Sigmoid colon (tissue), 6 donors: ENCODE measurements at regions not wholly inside any gene's neighbourhood (a gene's known extent, or its start where the extent isn't known, plus 50 kb on each side); places are given as distances from the start of the nearest gene placed in this dataset.

Experiments used
- DNase-seq: peaks from one replicate; pipeline ENCODE4 v3.0.0-alpha.2; 2019
- H3K27ac ChIP-seq, 4 donors: fragments of 200-600 bp; sonication (generic); one replicate each; pipeline ENCODE4 v1.5.1; 2016 to 2019; ENCODE audit warnings: mild to moderate bottlenecking in 1 of 4
- H3K27me3 ChIP-seq, 3 donors: fragments of 200-600 bp; sonication (generic); one replicate each; pipeline ENCODE4 v1.5.1; 2019; ENCODE audit warnings: mild to moderate bottlenecking in 1 of 3
- H3K36me3 ChIP-seq, 4 donors: fragments of 200-600 bp; sonication (generic); one replicate each; pipeline ENCODE4 v1.5.1; 2016 to 2019
- H3K4me1 ChIP-seq, 4 donors: fragments of 200-600 bp; sonication (generic); one replicate each; pipeline ENCODE4 v1.5.1; 2017 to 2019
- H3K4me3 ChIP-seq, 4 donors: fragments of 200-600 bp; sonication (generic); one replicate each; pipeline ENCODE4 v1.5.1; 2017 to 2019; ENCODE audit warnings: mild to moderate bottlenecking in 2 of 4, moderate library complexity in 1 of 4
- H3K9me3 ChIP-seq, 4 donors: fragments of 200-600 bp in 3 of 4; sonication (generic) in 3 of 4; one replicate each; pipeline versions ENCODE4 v1.5.1 to v1.6.1; 2013 to 2019
- CTCF ChIP-seq, 4 experiments: fragments of 450-650 bp in 3 of 4; fragments of 200-600 bp in 1 of 4; IDR thresholded peaks; one replicate each; pipeline ENCODE4 v1.5.1; 2016 to 2019; ENCODE audit warnings: antibody characterized with exemption in 4 of 4, mild to moderate bottlenecking in 3 of 4, moderate library complexity in 2 of 4
- EP300 ChIP-seq, 4 donors: sonication (generic); formaldehyde crosslinking; IDR thresholded peaks; one replicate each; pipeline ENCODE4 v1.6.1; 2017; ENCODE audit warnings: antibody characterized with exemption in 4 of 4
- POLR2A ChIP-seq, 2 donors: fragments of 450-650 bp; IDR thresholded peaks; one replicate each; pipeline ENCODE4 v1.6.1; 2016; ENCODE audit warnings: antibody characterized with exemption in 2 of 2, mild to moderate bottlenecking in 2 of 2, moderate library complexity in 2 of 2
- POLR2AphosphoS5 ChIP-seq, 4 donors: sonication (generic); formaldehyde crosslinking; IDR thresholded peaks; one replicate each; pipeline ENCODE4 v1.6.1; 2017; ENCODE audit warnings: antibody characterized with exemption in 4 of 4
- WGBS, 2 donors: extraction: QIAGEN DNeasy Blood & Tissue Kit; methylation state at CpG; one replicate each; pipeline ENCODE4 v1.1.7; 2013; 5-methylcytosine and 5-hydroxymethylcytosine counted together
- intact Hi-C: fragments of 100-400 bp; cut with DNase I; formaldehyde crosslinking; loops from one replicate; pipeline ENCODE4 v1.15.1; 2023
- donor health status: healthy with polysubstance abuse.
- donor health status: healthy.

- WGBS, 2 donors = 87 to 88% methylated on average over 14 of the region's 14 CpGs
- intact Hi-C loops = no loop called here
- Histone ChIP-seq H3K27ac (no peak overlapping the region), H3K36me3 (no peaks in the 10 kb centered on the region), H3K4me3 (no peak overlapping the region), H3K9me3 (no peaks in the 10 kb centered on the region), H3K4me1 (no peaks in the 10 kb centered on the region), H3K27me3 (no peaks in the 10 kb centered on the region)
- TF ChIP-seq EP300 (IDR thresholded peaks at IDR 0.05) = no peak
- no peak for TF ChIP-seq POLR2A (IDR thresholded peaks at IDR 0.05)
- TF ChIP-seq CTCF (IDR thresholded peaks at IDR 0.05) = no peak
- no peak for DNase-seq
Observed at GRCh38 chr6:44636561-44637248, 249.2 kb downstream of the CDC5L start.

- H3K4me1 ChIP-seq = no peaks in the 10 kb centered on the region
- H3K27me3 ChIP-seq = no peaks in the 10 kb centered on the region
- H3K9me3 ChIP-seq = no peaks in the 10 kb centered on the region
- WGBS, 2 donors = 82 to 84% methylated on average over 10 of the region's 10 CpGs
- no peak overlapping the region for H3K4me3 ChIP-seq
- TF ChIP-seq CTCF (IDR thresholded peaks at IDR 0.05) (no peak), EP300 (IDR thresholded peaks at IDR 0.05) (no peak), POLR2A (IDR thresholded peaks at IDR 0.05) (no peak), POLR2AphosphoS5 (IDR thresholded peaks at IDR 0.05) (no peak)
- H3K36me3 ChIP-seq = no peaks in the 10 kb centered on the region
- no peak overlapping the region for H3K27ac ChIP-seq
- intact Hi-C loops = no loop called here
- no peak for DNase-seq
Observed at GRCh38 chr6:44641344-44642031, 254.0 kb downstream of the CDC5L start.

- no peak for DNase-seq
- Histone ChIP-seq H3K36me3 (no peaks in the 10 kb centered on the region), H3K27ac (no peak overlapping the region), H3K4me3 (no peak overlapping the region), H3K9me3 (no peaks in the 10 kb centered on the region), H3K4me1 (no peaks in the 10 kb centered on the region), H3K27me3 (no peaks in the 10 kb centered on the region)
- intact Hi-C loops = no loop called here
- WGBS, 2 donors = 74 to 86% methylated on average over 1 of the region's 1 CpG
- TF ChIP-seq CTCF (IDR thresholded peaks at IDR 0.05) (no peak), POLR2A (IDR thresholded peaks at IDR 0.05) (no peak), POLR2AphosphoS5 (IDR thresholded peaks at IDR 0.05) (no peak), EP300 (IDR thresholded peaks at IDR 0.05) (no peak)
Observed at GRCh38 chr6:44642349-44642748, 254.8 kb downstream of the CDC5L start.

- 86 to 87% methylated on average over 10 of the region's 10 CpGs for WGBS, 2 donors
- Histone ChIP-seq H3K27me3 (no peaks in the 10 kb centered on the region), H3K27ac (no peak overlapping the region)
Observed at GRCh38 chr6:44642870-44643522, 255.5 kb downstream of the CDC5L start.

More at GRCh38 chr6:44642870-44643522, 255.5 kb downstream of the CDC5L start:
- Histone ChIP-seq H3K4me1 (no peaks in the 10 kb centered on the region), H3K4me3 (no peak overlapping the region), H3K36me3 (no peaks in the 10 kb centered on the region), H3K9me3 (no peaks in the 10 kb centered on the region)
- intact Hi-C loops = no loop called here
- TF ChIP-seq CTCF (IDR thresholded peaks at IDR 0.05) (no peak), POLR2A (IDR thresholded peaks at IDR 0.05) (no peak), POLR2AphosphoS5 (IDR thresholded peaks at IDR 0.05) (no peak), EP300 (IDR thresholded peaks at IDR 0.05) (no peak)
- no peak for DNase-seq
